ENCODE measurements at regions not wholly inside any gene's neighbourhood (a gene's known extent, or its start where the extent isn't known, plus 50 kb on each side); places are given as distances from the start of the nearest gene placed in this dataset.

- no peak overlapping the region for H3K4me3 ChIP-seq
- no peak for DNase-seq
- WGBS, 2 experiments (ENCODE audit: low coverage in 1 of 2, low lambda C conversion rate in 2 of 2, missing lambda C conversion rate in 2 of 2), result 24 to 32% methylated on average over 2 of the region's 2 CpGs
These were observed 118.5 kb upstream of the GUCY1A1 start for GRCh38 chr4:155548173-155548572.

GRCh38 chr4:155546451-155546850, 120.2 kb upstream of the GUCY1A1 start:
- WGBS, 2 experiments (ENCODE audit: low coverage in 1 of 2, low lambda C conversion rate in 2 of 2, missing lambda C conversion rate in 2 of 2), result 71 to 83% methylated on average over 3 of the region's 3 CpGs
- H3K4me1 ChIP-seq (ENCODE audit: insufficient read depth), result no peaks in the 10 kb centered on the region
- DNase-seq, result peak; percentile 20
- H3K4me3 ChIP-seq, result no peak overlapping the region
- no peaks in the 10 kb centered on the region for H3K36me3 ChIP-seq (ENCODE audit: low read depth)
- no peaks in the 10 kb centered on the region for H3K9me2 ChIP-seq (ENCODE audit: insufficient read depth)
- H3K27me3 ChIP-seq (replicated peaks; ENCODE audit: insufficient read depth), result no peaks in the 10 kb centered on the region
- H3K79me2 ChIP-seq (ENCODE audit: insufficient read depth), result no peaks in the 10 kb centered on the region
- in situ Hi-C loops (cut with MboI), result no loop called here
- no peaks in the 10 kb centered on the region for H3K9me3 ChIP-seq (ENCODE audit: low read depth)
- H2AFZ ChIP-seq, result no peak overlapping the region
- TF ChIP-seq EZH2 (IDR thresholded peaks at IDR 0.05; ENCODE audit: insufficient read depth, poor library complexity, severe bottlenecking), result no peak
- no peak for TF ChIP-seq EZH2phosphoT487 (IDR thresholded peaks at IDR 0.05; ENCODE audit: insufficient read depth, low read depth)
- peaks cover 9% of the 10 kb centered on the region; the same call in 1 of the 2 replicates for H3F3A ChIP-seq (ENCODE audit: insufficient read depth)
- H3K4me2 ChIP-seq (ENCODE audit: unreplicated experiment), result no peak overlapping the region
- H3K9ac ChIP-seq, result no peak overlapping the region
- no peak overlapping the region for H3K27ac ChIP-seq
- no peaks in the 10 kb centered on the region for H4K20me1 ChIP-seq (ENCODE audit: insufficient read depth)

More at GRCh38 chr4:155548173-155548572, 118.5 kb upstream of the GUCY1A1 start:
- Histone ChIP-seq H4K20me1 (ENCODE audit: insufficient read depth) (no peaks in the 10 kb centered on the region), H3K9ac (no peak overlapping the region), H3K36me3 (ENCODE audit: low read depth) (no peaks in the 10 kb centered on the region), H3K27me3 (replicated peaks; ENCODE audit: insufficient read depth) (no peaks in the 10 kb centered on the region), H3K4me2 (ENCODE audit: unreplicated experiment) (no peak overlapping the region), H3K9me2 (ENCODE audit: insufficient read depth) (no peaks in the 10 kb centered on the region), H3K9me3 (ENCODE audit: low read depth) (no peaks in the 10 kb centered on the region), H3K4me1 (ENCODE audit: insufficient read depth) (no peaks in the 10 kb centered on the region), H2AFZ (peak overlapping the region; percentile 45; the same call in 1 of the 2 replicates), H3F3A (ENCODE audit: insufficient read depth) (peaks cover 8% of the 10 kb centered on the region; the same call in 1 of the 2 replicates), H3K27ac (no peak overlapping the region), H3K79me2 (ENCODE audit: insufficient read depth) (no peaks in the 10 kb centered on the region)
- in situ Hi-C loops (cut with MboI), result no loop called here
- TF ChIP-seq EZH2 (IDR thresholded peaks at IDR 0.05; ENCODE audit: insufficient read depth, poor library complexity, severe bottlenecking) (no peak), EZH2phosphoT487 (IDR thresholded peaks at IDR 0.05; ENCODE audit: insufficient read depth, low read depth) (no peak)

DNA sequence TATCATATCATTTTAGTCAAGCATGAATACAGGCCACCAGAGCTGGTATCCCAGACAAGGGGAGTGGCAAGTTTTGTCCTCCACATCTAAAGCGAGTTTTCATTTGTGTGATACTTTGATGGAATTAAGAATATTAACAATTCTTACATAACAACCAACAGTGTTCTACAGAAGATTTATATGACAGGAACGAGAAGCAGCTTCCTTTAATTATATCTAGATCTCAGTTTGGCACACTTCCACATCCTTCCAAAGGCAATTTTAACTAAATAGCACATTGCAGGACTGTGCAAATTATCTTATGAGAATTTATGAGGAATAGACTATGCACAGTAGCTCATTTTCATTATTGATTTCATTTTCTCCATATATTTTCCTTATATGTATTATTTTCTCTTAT, 121.2 kb upstream of the GUCY1A1 start:
- no peaks in the 10 kb centered on the region for H3K79me2 ChIP-seq (ENCODE audit: insufficient read depth)
- TF ChIP-seq EZH2phosphoT487 (IDR thresholded peaks at IDR 0.05; ENCODE audit: insufficient read depth, low read depth), result no peak
- TF ChIP-seq EZH2 (IDR thresholded peaks at IDR 0.05; ENCODE audit: insufficient read depth, poor library complexity, severe bottlenecking), result no peak
- no peaks in the 10 kb centered on the region for H4K20me1 ChIP-seq (ENCODE audit: insufficient read depth)
- H3K9me3 ChIP-seq (ENCODE audit: low read depth), result no peaks in the 10 kb centered on the region
- peaks cover 9% of the 10 kb centered on the region; the same call in 1 of the 2 replicates for H3F3A ChIP-seq (ENCODE audit: insufficient read depth)
- H3K9me2 ChIP-seq (ENCODE audit: insufficient read depth), result no peaks in the 10 kb centered on the region
- no peaks in the 10 kb centered on the region for H3K27me3 ChIP-seq (replicated peaks; ENCODE audit: insufficient read depth)
- H3K4me1 ChIP-seq (ENCODE audit: insufficient read depth), result no peaks in the 10 kb centered on the region
- no peaks in the 10 kb centered on the region for H3K36me3 ChIP-seq (ENCODE audit: low read depth)
- H3K9ac ChIP-seq, result no peak overlapping the region
- in situ Hi-C loops (cut with MboI), result no loop called here
- H3K4me2 ChIP-seq (ENCODE audit: unreplicated experiment), result no peak overlapping the region
- no peak overlapping the region for H2AFZ ChIP-seq
- 31 to 38% methylated on average over 2 of the region's 2 CpGs for WGBS, 2 experiments (ENCODE audit: low coverage in 1 of 2, low lambda C conversion rate in 2 of 2, missing lambda C conversion rate in 2 of 2)
- no peak overlapping the region for H3K27ac ChIP-seq
- DNase-seq, result no peak
- no peak overlapping the region for H3K4me3 ChIP-seq

GRCh38 chr4:155544547-155544946, 122.1 kb upstream of the GUCY1A1 start:
- no peaks in the 10 kb centered on the region for H3K9me3 ChIP-seq (ENCODE audit: low read depth)
- H3K9ac ChIP-seq, result no peak overlapping the region
- no peak overlapping the region for H3K4me3 ChIP-seq
- no peaks in the 10 kb centered on the region for H3K9me2 ChIP-seq (ENCODE audit: insufficient read depth)
- in situ Hi-C loops (cut with MboI), result no loop called here
- no peaks in the 10 kb centered on the region for H3K4me1 ChIP-seq (ENCODE audit: insufficient read depth)
- H3K27ac ChIP-seq, result no peak overlapping the region
- 48% methylated on average over 6 of the region's 6 CpGs for WGBS, 2 experiments (ENCODE audit: low coverage in 1 of 2, low lambda C conversion rate in 2 of 2, missing lambda C conversion rate in 2 of 2)
- no peaks in the 10 kb centered on the region for H4K20me1 ChIP-seq (ENCODE audit: insufficient read depth)
- no peak for TF ChIP-seq EZH2phosphoT487 (IDR thresholded peaks at IDR 0.05; ENCODE audit: insufficient read depth, low read depth)
- TF ChIP-seq EZH2 (IDR thresholded peaks at IDR 0.05; ENCODE audit: insufficient read depth, poor library complexity, severe bottlenecking), result no peak
- H3F3A ChIP-seq (ENCODE audit: insufficient read depth), result peaks cover 9% of the 10 kb centered on the region; the same call in 1 of the 2 replicates
- DNase-seq, result no peak
- H3K27me3 ChIP-seq (replicated peaks; ENCODE audit: insufficient read depth), result no peaks in the 10 kb centered on the region
- H2AFZ ChIP-seq, result no peak overlapping the region
- no peaks in the 10 kb centered on the region for H3K36me3 ChIP-seq (ENCODE audit: low read depth)
- H3K4me2 ChIP-seq (ENCODE audit: unreplicated experiment), result no peak overlapping the region
- H3K79me2 ChIP-seq (ENCODE audit: insufficient read depth), result no peaks in the 10 kb centered on the region

All from GM23248 (cell line).